ENCODE measurements at regions not wholly inside any gene's neighbourhood (a gene's known extent, or its start where the extent isn't known, plus 50 kb on each side); places are given as distances from the start of the nearest gene placed in this dataset.

DNA sequence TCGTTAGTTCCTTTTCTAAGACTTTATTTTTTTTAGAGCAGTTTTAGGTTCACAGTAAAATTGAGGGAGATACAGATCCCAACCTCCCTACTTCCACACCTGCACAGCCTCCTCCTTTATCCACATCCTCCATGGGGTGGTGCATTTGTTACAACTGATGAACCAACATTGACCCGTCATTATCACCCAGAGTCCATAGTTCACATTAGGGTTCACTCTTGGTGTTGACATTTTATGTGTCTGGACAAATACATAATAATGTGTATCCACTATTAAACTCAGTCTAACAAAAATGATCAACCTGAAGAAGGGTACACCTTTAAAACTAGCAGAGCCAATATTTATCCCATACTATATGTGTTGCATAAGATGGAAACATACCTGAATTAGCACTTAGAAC is 130.4 kb upstream of the CCDC28A start:
- Histone ChIP-seq H3K4me1 (no peaks in the 10 kb centered on the region), H3K4me2 (ENCODE audit: low read length) (no peak overlapping the region), H3K9ac (no peak overlapping the region), H2AFZ (no peak overlapping the region), H3K36me3 (ENCODE audit: control insufficient read depth, insufficient read depth, low read length) (no peaks in the 10 kb centered on the region), H3K9me3 (ENCODE audit: control insufficient read depth, low read length) (no peaks in the 10 kb centered on the region), H3K27me3 (ENCODE audit: control insufficient read depth, insufficient read depth, low read length) (no peaks in the 10 kb centered on the region), H3K79me2 (no peaks in the 10 kb centered on the region), H3K27ac (no peak overlapping the region), H3K4me3 (ENCODE audit: low read depth, low read length) (no peak overlapping the region)
- no peak for TF ChIP-seq CTCF (IDR thresholded peaks at IDR 0.05)

- H3K9ac ChIP-seq = no peak overlapping the region
- H3K4me2 ChIP-seq (ENCODE audit: low read length) = no peak overlapping the region
- no peaks in the 10 kb centered on the region for H3K36me3 ChIP-seq (ENCODE audit: control insufficient read depth, insufficient read depth, low read length)
Observed at GRCh38 chr6:138645976-138646640, 127.5 kb upstream of the CCDC28A start.

GRCh38 chr6:138647006-138647405 is 126.6 kb upstream of the CCDC28A start:
- Histone ChIP-seq H3K79me2 (no peaks in the 10 kb centered on the region), H3K9me3 (ENCODE audit: control insufficient read depth, low read length) (no peaks in the 10 kb centered on the region), H3K4me3 (ENCODE audit: low read depth, low read length) (peak overlapping the region; percentile 18), H3K27ac (no peak overlapping the region), H3K27me3 (ENCODE audit: control insufficient read depth, insufficient read depth, low read length) (no peaks in the 10 kb centered on the region), H3K9ac (no peak overlapping the region), H3K4me2 (ENCODE audit: low read length) (no peak overlapping the region), H3K36me3 (ENCODE audit: control insufficient read depth, insufficient read depth, low read length) (no peaks in the 10 kb centered on the region), H2AFZ (peak overlapping the region; percentile 3), H3K4me1 (no peaks in the 10 kb centered on the region)
- no peak for TF ChIP-seq CTCF (IDR thresholded peaks at IDR 0.05)

More at GRCh38 chr6:138645976-138646640, 127.5 kb upstream of the CCDC28A start:
- no peaks in the 10 kb centered on the region for H3K9me3 ChIP-seq (ENCODE audit: control insufficient read depth, low read length)
- H3K4me1 ChIP-seq = no peaks in the 10 kb centered on the region
- H3K79me2 ChIP-seq = no peaks in the 10 kb centered on the region
- H3K4me3 ChIP-seq (ENCODE audit: low read depth, low read length) = no peak overlapping the region
- H3K27ac ChIP-seq = no peak overlapping the region
- H2AFZ ChIP-seq = no peak overlapping the region
- no peaks in the 10 kb centered on the region for H3K27me3 ChIP-seq (ENCODE audit: control insufficient read depth, insufficient read depth, low read length)
- no peak for TF ChIP-seq CTCF (IDR thresholded peaks at IDR 0.05)

DNA sequence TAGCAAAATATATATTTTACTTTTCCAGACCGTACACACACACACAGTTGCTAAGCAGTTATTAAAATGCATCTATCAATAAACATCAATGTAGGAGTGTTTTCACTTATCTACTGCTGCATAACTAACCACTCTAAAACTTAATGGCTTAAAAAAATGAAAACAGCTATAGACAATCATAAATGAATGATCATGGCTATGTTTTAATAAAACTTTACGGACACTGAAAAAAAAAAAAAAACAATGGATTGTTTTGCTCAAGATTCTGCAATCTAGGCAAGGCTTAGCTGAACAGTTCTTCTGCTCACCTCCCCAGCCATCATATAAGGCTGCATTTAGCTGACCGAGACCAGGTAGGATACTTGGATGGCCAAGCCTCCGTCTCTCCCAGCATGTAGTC is 125.4 kb upstream of the CCDC28A start:
- no peak overlapping the region for H2AFZ ChIP-seq
- no peaks in the 10 kb centered on the region for H3K4me1 ChIP-seq
- no peaks in the 10 kb centered on the region for H3K27me3 ChIP-seq (ENCODE audit: control insufficient read depth, insufficient read depth, low read length)
- H3K4me3 ChIP-seq (ENCODE audit: low read depth, low read length) = no peak overlapping the region
- H3K79me2 ChIP-seq = no peaks in the 10 kb centered on the region
- no peaks in the 10 kb centered on the region for H3K36me3 ChIP-seq (ENCODE audit: control insufficient read depth, insufficient read depth, low read length)
- H3K4me2 ChIP-seq (ENCODE audit: low read length) = no peak overlapping the region
- no peak overlapping the region for H3K27ac ChIP-seq
- no peak for TF ChIP-seq CTCF (IDR thresholded peaks at IDR 0.05)
- no peak overlapping the region for H3K9ac ChIP-seq
- no peaks in the 10 kb centered on the region for H3K9me3 ChIP-seq (ENCODE audit: control insufficient read depth, low read length)

DNA sequence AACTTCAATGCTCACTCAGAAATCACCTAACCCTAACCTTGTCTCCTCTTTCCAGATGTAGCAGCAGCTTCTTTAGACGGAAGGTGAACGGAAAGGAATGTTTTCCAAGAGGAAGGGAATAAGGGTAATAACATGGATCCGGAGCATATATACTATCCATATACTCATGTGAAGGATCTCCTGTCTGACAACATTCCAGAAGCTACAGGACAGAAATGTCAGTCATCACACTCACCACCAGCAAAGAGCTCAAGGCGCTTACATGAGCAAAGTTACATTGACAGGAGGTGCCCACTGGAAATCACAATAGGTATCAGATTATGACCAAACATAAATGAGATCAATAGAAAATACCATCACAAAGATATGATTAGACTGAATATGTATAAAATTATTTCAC is 122.1 kb upstream of the CCDC28A start:
- Histone ChIP-seq H3K9ac (no peak overlapping the region), H3K9me3 (ENCODE audit: control insufficient read depth, low read length) (no peaks in the 10 kb centered on the region), H3K27me3 (ENCODE audit: control insufficient read depth, insufficient read depth, low read length) (no peaks in the 10 kb centered on the region), H3K4me2 (ENCODE audit: low read length) (no peak overlapping the region), H3K36me3 (ENCODE audit: control insufficient read depth, insufficient read depth, low read length) (no peaks in the 10 kb centered on the region), H3K4me1 (no peaks in the 10 kb centered on the region), H3K27ac (no peak overlapping the region), H3K79me2 (no peaks in the 10 kb centered on the region), H3K4me3 (ENCODE audit: low read depth, low read length) (no peak overlapping the region), H2AFZ (no peak overlapping the region)
- no peak for TF ChIP-seq CTCF (IDR thresholded peaks at IDR 0.05)

All from parathyroid adenoma (tissue), 2 donors.